ENCODE measurements at regions not wholly inside any gene's neighbourhood (a gene's known extent, or its start where the extent isn't known, plus 50 kb on each side); places are given as distances from the start of the nearest gene placed in this dataset.

DNA sequence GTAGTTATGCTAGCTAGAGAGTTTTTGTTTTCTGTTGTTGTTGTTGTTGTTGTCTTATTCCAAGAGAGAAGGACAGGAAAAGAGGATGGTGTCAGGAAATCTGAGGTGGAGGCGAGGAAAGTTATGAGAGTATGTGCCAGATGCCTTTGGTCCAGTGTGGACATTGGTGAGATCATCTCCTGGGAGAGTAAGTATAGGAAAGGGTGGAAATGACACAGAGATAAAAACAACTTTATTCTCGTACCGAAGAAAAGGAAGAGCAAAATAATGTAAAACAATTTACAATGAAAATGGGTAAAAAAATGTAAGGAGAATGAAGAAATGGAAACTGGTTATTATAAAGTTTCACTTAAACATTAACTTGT, 97.4 kb upstream of the ADGRL2 start:
- peaks cover 0 to 4% (median 0%) of the 10 kb centered on the region in 3 donors for H3K4me1 ChIP-seq (ENCODE audit: control insufficient read depth in 2 of 3, insufficient read depth in 2 of 3, low read depth in 1 of 3, low read length in 3 of 3)
- FAIRE-seq (no peak), DNase-seq (no peak)
- H3K4me3 ChIP-seq (ENCODE audit: low read length in 3 of 3): no peak overlapping the region
- H3K9ac ChIP-seq (ENCODE audit: low read length in 3 of 3): no peak overlapping the region
- TF ChIP-seq, protein P1, sequence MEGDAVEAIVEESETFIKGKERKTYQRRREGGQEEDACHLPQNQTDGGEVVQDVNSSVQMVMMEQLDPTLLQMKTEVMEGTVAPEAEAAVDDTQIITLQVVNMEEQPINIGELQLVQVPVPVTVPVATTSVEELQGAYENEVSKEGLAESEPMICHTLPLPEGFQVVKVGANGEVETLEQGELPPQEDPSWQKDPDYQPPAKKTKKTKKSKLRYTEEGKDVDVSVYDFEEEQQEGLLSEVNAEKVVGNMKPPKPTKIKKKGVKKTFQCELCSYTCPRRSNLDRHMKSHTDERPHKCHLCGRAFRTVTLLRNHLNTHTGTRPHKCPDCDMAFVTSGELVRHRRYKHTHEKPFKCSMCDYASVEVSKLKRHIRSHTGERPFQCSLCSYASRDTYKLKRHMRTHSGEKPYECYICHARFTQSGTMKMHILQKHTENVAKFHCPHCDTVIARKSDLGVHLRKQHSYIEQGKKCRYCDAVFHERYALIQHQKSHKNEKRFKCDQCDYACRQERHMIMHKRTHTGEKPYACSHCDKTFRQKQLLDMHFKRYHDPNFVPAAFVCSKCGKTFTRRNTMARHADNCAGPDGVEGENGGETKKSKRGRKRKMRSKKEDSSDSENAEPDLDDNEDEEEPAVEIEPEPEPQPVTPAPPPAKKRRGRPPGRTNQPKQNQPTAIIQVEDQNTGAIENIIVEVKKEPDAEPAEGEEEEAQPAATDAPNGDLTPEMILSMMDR (IDR thresholded peaks at IDR 0.05; ENCODE audit: borderline replicate concordance, extremely low read depth, insufficient read depth): no peak
- H3K36me3 ChIP-seq (ENCODE audit: control insufficient read depth in 2 of 3, insufficient read depth in 3 of 3, low read length in 3 of 3): no peaks in the 10 kb centered on the region
- H3K9me3 ChIP-seq (ENCODE audit: control insufficient read depth in 2 of 3, insufficient read depth in 1 of 3, low read length in 3 of 3): no peaks in the 10 kb centered on the region
- H3K27ac ChIP-seq (ENCODE audit: low read depth in 2 of 2, low read length in 2 of 2): no peak overlapping the region
- no peaks in the 10 kb centered on the region for H3K27me3 ChIP-seq (ENCODE audit: control insufficient read depth, insufficient read depth, low read length)
- intact Hi-C loops (cut with DNase I): no loop called here

DNA sequence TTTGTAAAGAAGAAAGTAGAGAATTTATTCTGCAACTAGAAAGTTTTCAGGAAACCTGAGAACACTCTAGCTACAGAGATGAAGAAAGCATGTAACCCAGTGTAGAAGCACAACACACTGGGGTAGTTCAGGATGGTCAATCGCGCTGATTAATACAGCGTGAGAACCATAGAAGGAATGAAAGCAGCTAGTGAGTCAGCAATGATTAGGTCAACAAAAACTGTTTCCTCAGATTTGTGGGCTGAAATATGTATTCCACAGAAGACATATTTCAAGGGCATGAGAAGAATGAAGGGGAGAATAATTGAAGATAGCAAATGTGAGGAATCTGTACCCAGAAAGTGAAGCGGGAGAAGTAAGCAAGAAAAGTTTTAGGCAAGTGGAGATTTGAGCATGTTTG, 97.8 kb upstream of the ADGRL2 start:
- no peaks in the 10 kb centered on the region for H3K9me3 ChIP-seq (ENCODE audit: control insufficient read depth in 2 of 3, insufficient read depth in 1 of 3, low read length in 3 of 3)
- no peaks in the 10 kb centered on the region for H3K27me3 ChIP-seq (ENCODE audit: control insufficient read depth, insufficient read depth, low read length)
- no peak overlapping the region for H3K27ac ChIP-seq (ENCODE audit: low read depth in 2 of 2, low read length in 2 of 2)
- intact Hi-C loops (cut with DNase I): no loop called here
- H3K4me3 ChIP-seq (ENCODE audit: low read length in 3 of 3): no peak overlapping the region
- TF ChIP-seq, protein P1 (IDR thresholded peaks at IDR 0.05; ENCODE audit: borderline replicate concordance, extremely low read depth, insufficient read depth): no peak
- FAIRE-seq: no peak
- peaks cover 0 to 4% (median 0%) of the 10 kb centered on the region in 3 donors for H3K4me1 ChIP-seq (ENCODE audit: control insufficient read depth in 2 of 3, insufficient read depth in 2 of 3, low read depth in 1 of 3, low read length in 3 of 3)
- no peak overlapping the region for H3K9ac ChIP-seq (ENCODE audit: low read length in 3 of 3)
- H3K36me3 ChIP-seq (ENCODE audit: control insufficient read depth in 2 of 3, insufficient read depth in 3 of 3, low read length in 3 of 3): no peaks in the 10 kb centered on the region
- no peak for DNase-seq

DNA sequence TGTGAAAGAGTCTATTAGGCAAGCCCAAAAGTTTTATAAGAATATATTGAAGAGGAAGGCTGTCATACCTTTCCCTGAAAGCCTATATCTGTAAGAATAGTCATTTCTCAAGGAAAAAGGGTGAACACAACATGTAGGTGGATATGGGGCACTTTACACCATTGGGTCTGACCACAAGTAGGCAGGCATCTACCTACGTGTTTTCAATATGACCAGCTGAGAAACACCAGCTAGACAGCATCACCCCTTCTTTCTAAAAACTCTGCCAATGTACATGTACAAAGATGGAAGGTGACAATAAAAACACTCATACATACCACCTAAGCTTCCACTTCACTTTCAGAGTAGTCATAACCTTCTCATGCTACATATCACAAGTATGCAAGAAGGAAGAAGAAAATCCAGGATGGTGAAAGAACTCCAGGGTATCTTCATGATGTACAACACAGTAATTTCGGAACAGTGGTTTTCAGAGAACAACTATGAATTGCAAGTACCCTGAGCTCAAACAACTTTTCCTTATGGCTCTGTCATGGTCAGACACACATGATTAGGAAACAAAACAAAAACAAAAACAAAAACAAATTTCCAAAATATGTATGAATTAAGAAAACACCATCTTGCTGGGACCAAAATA, 98.5 kb upstream of the ADGRL2 start:
- FAIRE-seq: no peak

More for the DNA sequence above, 98.5 kb upstream of the ADGRL2 start:
- H3K4me1 ChIP-seq (ENCODE audit: control insufficient read depth in 2 of 3, insufficient read depth in 2 of 3, low read depth in 1 of 3, low read length in 3 of 3): peaks cover 0 to 4% (median 0%) of the 10 kb centered on the region in 3 donors
- no peak overlapping the region for H3K27ac ChIP-seq (ENCODE audit: low read depth in 2 of 2, low read length in 2 of 2)
- intact Hi-C loops (cut with DNase I): no loop called here
- no peak overlapping the region for H3K4me3 ChIP-seq (ENCODE audit: low read length in 3 of 3)
- no peak overlapping the region for H3K9ac ChIP-seq (ENCODE audit: low read length in 3 of 3)
- DNase-seq: no peak
- TF ChIP-seq, protein P1 (IDR thresholded peaks at IDR 0.05; ENCODE audit: borderline replicate concordance, extremely low read depth, insufficient read depth): no peak
- H3K27me3 ChIP-seq (ENCODE audit: control insufficient read depth, insufficient read depth, low read length): no peaks in the 10 kb centered on the region
- no peaks in the 10 kb centered on the region for H3K36me3 ChIP-seq (ENCODE audit: control insufficient read depth in 2 of 3, insufficient read depth in 3 of 3, low read length in 3 of 3)
- no peaks in the 10 kb centered on the region for H3K9me3 ChIP-seq (ENCODE audit: control insufficient read depth in 2 of 3, insufficient read depth in 1 of 3, low read length in 3 of 3)

All from kidney (tissue), 13 donors.